Stimulated activated CD4-positive, alpha-beta T cell treated with anti-CD3 and anti-CD28 coated beads, Interleukin-2, amount 100 ng/mL, for 4 hours (primary cell): ENCODE measurements at regions not wholly inside any gene's neighbourhood (a gene's known extent, or its start where the extent isn't known, plus 50 kb on each side); places are given as distances from the start of the nearest gene placed in this dataset.
"Not testable (repeated sequence)": the region's sequence is repeated elsewhere in the genome, so short reads cannot be mapped to it uniquely, and the experiment has no call there.

ENCODE experiments used
- DNase-seq: peaks from one replicate; pipeline ENCODE4 v3.0.0-alpha.2; 2020; ENCODE audit warnings: low read depth

- no peak for DNase-seq
These were observed 55.1 kb downstream of the TTC6 start for GRCh38 chr14:37650356-37651037.

GRCh38 chr14:37652042-37652441 is 56.6 kb downstream of the TTC6 start:
- no peak for DNase-seq

DNA sequence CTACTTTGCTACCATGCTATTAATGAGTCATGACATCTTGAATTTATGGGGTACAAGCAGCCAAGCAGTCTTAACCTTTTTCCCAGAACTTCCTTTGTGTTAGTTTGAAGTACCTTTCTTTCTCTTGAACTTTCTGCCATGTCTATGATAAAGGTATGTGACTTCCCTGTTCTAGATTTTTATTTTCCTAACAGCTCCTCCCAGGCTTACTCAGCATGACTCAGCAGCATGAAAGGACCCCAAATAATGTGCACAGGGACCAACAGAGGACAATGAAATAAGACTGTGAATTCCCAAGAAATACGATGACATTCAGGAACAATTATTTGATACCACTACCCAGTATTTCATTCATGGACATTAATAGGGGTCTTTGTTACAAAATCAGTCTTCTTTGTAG is 60.0 kb downstream of the TTC6 start:
- DNase-seq, result no peak

DNA sequence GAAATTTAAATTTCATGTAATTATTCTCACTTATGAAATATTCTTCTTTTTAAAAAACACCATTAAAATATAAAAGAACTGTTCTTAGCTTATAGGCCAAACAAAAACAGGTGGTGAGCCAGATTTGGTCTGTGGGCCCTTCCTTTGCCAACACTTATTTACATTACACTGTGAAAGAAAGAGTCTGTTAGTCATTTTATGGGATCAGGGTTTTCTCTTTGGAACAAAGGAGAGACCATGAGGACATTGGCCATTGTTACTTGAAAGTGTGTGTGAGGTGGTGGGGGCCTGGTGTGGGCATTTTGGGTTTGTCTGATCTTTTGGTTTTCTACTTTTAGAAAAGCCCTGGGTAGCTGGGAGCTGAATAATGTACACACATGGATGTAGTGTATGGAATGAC is 62.7 kb downstream of the TTC6 start:
- no peak for DNase-seq

DNA sequence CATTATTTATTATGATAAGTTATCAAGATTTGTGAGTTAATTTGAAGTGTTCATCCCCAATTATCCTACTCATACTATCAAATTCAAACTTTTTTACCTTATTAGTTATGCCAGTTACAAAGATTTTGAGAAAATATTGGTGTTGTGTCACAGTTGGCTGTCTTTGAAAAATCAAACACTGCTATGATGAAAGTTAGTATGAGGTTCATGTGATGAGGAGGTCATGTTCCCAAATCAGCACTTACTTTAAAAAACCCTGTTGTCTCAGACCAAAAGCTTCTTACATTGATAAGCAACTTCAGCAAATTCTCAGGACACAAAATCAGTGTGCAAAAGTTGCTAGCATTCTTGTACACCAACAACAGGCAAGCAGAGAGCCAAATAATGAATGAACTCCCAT is 68.1 kb downstream of the TTC6 start:
- DNase-seq, result no peak

DNA sequence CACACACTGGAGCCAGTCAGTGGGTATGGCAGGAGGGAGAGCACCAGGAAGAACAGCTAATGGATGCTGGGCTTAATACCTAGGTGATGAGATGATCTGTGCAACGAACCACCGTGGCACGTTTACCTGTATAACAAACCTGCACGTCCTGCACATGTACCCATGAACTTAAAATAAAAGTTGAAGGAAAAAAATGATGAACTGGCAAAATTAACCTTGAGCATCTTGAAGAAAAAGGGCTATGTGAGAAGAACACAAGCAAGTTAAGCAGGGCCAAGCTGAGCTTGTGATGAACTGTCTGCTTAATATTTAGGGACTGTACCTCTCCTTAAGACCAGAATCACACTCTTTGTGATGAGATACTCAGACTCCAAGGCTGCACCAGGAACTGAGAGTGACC is 70.0 kb downstream of the TTC6 start:
- DNase-seq, result no peak

DNA sequence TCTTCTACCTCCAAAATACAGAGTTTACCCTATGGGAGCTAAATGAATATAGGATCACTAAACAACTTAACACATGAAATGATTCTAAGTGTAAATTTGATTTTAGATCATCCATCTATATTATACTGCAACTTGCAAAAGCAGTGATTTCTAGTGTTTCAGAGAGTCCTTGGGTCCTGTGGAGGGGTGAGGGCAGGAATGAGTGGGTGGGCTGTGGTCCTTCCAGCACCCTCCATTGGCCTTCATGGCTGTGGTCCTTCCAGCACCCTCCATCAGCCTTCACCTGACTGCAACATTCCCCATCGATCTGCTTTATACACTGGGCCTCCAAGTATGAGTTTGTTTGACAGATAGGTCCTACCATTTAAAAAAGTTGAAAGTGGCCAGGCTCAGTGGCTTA is 70.5 kb downstream of the TTC6 start:
- DNase-seq, result no peak

- no peak for DNase-seq
These were observed 73.2 kb downstream of the TTC6 start for GRCh38 chr14:37668646-37669045.

DNA sequence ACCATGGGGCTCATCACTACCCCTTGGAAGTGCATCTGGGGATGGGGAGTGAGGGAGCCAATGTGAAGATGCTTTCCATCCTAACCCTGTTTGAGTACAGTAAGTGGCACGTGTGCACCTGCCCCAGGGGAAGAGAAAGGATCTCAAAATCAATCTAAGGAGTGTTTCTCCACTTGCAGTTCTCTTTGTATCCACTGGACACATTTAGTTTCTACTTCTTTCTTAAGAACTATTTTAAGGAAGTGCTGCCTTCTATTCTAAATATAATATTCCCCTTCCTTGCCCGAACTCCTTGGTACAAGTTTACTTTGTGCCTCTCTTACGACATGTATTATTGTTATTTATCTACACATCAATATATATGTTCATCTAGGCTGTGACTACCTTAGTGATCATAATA is 73.8 kb downstream of the TTC6 start:
- DNase-seq, result no peak

GRCh38 chr14:37673439-37673838 is 78.0 kb downstream of the TTC6 start:
- DNase-seq, result no peak

DNA sequence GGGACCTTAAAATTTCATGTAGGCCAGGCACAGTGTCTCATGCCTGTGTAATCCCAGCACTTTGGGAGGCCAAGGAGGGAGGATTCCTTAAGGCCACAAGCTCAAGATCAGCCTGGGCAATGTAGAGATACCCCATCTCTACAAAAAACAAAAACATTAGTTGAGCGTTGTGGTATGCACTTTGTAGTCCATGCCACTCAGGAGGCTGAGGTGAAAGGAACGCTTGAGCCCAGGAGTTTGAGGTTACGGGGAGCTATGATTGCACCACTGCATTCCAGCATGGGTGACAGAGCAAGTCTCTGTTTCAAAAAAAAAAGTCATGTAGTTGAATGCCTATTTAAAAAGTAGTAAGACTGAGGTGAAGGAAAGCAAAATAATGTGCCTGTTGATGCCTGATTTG is 83.5 kb downstream of the TTC6 start:
- DNase-seq, result no peak

DNA sequence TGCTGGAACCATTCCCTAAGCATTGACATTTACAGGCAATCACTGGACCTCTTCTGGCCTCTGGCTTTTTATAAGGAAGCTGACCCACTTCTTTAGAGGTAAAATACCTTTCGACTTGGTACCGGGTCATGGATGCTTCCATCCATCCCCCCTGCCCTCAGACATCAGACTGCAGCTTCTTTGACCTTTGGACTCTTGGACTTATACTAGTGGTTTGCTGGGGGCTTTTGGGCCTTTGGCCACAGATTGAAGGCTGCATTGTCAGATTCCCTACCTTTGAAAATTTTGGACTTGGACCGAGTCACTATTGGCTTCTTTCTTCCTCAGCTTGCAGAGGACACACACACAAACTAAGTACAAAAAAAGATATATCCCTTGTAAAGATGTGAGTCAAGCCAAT is 86.1 kb downstream of the TTC6 start:
- DNase-seq, result no peak

GRCh38 chr14:37692680-37693079 is 97.3 kb downstream of the TTC6 start:
- not testable (repeated sequence) for DNase-seq

DNA sequence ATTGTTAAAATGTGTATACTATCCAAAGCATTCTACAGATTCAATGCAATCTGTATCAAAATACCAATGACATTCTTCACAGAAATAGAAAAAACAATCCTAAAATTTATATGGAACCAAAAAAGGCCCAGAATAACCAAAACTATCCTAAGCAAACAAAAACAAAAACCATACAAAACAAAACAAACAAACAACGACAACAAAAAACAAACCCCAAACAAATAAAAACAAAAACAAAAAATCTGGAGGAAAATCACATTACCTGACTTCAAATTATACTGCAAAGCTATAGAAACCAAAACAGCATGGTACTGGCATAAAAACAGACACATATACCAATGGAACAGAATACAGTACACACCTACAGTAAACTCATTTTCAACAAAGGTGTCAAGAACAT is 98.0 kb downstream of the TTC6 start:
- DNase-seq, result not testable (repeated sequence)

DNA sequence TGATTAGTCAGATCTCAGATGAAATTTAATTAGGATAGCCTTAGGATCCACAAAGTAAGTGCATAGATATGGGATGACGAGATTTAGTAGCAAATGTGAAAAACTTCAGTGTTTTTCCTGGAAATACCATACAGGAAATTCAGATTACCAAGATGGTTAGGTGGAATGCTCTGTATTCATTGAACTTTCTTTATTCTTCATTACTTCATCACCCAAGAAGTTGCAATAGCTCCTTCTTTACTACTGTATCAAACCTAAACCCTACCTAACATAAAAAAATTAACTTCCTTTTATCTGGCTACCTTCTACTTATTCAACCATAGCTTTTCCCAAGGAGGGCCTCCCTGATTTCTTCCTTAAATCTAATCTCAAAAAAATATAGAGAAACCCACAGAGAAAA is 100.4 kb downstream of the TTC6 start:
- DNase-seq, result no peak

- no peak for DNase-seq
These were observed 102.2 kb downstream of the TTC6 start for GRCh38 chr14:37697489-37698121.

DNA sequence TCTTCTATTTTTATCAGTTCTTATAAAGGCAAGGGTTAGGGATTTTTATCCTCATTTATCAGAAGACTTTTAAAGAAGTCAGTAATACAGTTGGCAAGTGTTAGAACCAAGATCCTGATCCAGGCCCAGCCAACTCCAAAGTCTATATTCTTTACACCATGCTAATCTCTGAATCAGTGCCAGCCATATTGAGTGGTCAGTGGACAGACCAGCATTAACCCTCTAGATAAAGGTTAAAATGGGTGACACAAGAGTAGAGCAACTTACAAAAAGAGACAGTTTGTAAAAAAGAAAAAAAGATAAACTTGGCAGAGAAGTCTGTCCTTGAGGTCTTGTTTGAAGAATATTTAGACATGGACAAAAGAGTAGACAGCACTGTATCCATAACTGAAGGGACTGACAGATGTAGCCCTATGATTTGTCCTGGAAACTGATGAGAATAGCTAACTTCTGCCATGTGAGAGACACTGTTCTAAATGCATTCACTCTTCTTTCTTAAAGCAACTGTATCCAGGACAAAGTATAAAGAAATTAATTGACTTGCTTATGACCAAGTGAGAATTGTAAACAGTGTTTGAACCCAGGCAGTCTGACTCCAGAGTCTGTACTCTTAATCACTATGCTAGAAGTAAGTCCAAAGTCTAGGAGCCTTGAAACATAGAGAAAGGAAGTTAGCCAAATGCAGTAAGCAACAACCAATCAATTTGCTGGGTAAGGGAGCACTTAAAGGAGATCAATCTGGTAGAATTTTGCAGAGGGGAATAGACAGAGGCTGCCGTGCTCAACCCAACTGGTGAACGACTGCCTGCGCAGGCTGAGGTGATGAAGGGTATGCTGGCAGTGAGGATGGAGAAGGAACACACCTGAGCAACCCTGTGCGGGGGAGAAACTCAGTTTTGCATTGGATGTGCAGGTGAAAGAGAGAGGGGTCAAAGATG is 103.7 kb downstream of the TTC6 start:
- no peak for DNase-seq

DNA sequence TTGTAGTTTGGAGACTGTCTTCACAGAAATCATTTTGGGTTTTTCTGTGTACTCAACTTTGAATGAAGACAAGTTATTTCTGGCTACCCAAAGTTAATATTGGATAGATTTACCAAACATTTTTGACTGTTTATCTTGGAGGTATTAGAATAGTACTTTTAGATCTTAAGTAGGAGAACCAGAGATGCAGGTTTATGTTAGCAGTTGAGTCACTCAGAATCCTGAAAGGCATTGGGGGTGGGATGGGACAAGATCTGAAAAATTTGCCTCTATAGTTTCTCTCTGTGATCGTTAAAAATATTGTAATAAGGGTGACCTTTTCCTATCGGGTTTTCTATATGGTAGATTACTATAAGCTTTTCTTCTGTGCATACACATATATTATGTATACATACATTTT is 112.3 kb downstream of the TTC6 start:
- no peak for DNase-seq

DNA sequence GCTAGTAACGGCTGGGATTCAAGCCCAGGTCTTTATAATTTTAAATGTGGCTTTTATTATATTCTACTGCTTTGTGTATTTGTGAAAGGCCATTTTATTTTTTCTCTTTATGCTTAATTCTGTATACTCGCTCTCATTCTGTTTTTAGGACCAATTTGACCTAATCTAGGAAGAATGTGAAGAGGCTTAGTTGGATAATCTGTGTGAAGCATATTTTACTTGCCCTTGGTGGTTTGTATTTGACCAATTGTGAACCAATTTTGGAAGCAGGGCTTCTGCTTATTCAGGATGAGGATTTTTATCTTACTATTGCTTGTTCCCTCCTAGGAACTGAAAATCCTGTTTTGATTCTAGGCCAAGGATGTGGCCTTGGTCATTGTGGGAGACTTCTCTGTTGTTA is 113.1 kb downstream of the TTC6 start:
- no peak for DNase-seq

GRCh38 chr14:37709419-37710195 is 114.2 kb downstream of the TTC6 start:
- no peak for DNase-seq

DNA sequence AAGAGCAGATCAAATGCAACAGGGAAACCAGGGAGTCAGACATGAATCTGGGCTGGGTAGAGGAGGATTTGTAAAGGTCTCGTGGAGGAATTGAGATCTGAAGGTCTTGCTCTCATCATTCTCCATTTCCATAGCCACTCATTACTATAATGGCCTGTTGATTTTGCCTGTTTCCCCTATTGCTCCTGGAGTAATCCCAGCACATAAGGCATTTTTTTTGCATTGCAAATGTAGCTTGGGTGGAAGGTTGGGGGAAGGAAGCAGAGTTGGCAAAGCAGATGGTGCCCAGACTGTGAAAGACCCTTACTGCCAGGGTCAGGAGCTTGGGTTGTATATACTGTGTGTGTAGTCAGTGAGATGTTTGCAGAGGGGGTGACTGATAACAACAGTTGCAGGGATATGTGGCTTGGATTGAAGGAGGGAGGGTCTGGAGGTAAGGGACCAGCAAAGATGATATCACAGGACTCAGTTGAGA is 116.0 kb downstream of the TTC6 start:
- no peak for DNase-seq

DNA sequence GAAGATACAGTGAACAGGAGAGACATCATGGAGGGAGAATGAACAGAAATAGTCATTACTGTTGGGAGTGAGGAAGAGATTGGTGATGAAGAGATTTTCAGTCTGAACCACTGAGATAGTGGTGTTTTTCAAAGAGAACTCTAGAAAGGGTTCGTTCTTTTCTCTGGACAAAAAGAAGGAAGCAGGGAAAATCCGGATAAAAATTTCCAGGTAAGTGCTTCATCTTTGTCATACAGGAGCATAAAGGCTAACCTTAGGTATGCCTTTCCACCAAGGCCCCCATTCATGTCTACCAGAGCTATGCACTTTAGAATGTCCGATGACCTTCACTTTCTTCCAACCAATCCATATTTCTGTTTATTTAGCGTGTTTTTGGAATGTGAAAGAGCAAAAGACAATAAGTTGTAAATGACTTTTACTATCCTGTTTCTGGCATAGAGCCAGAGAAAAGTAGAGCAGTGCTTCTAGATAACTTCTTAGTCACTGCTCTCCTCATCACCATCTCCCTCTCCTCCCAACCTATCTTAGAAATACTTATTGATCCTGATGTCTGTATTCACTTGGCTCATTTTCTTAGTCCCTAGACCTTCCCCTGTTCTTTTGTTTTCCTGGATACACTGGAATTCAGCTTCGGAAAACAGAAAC is 116.5 kb downstream of the TTC6 start:
- no peak for DNase-seq
